Bone marrow (tissue), 2 donors: ENCODE measurements at regions not wholly inside any gene's neighbourhood (a gene's known extent, or its start where the extent isn't known, plus 50 kb on each side); places are given as distances from the start of the nearest gene placed in this dataset.
"Not testable (repeated sequence)": the region's sequence is repeated elsewhere in the genome, so short reads cannot be mapped to it uniquely, and the experiment has no call there.

ENCODE experiments used
- DNase-seq, 2 donors: peaks; one replicate each; lab custom pipeline; 2025; lab: John Stamatoyannopoulos, UW

DNA sequence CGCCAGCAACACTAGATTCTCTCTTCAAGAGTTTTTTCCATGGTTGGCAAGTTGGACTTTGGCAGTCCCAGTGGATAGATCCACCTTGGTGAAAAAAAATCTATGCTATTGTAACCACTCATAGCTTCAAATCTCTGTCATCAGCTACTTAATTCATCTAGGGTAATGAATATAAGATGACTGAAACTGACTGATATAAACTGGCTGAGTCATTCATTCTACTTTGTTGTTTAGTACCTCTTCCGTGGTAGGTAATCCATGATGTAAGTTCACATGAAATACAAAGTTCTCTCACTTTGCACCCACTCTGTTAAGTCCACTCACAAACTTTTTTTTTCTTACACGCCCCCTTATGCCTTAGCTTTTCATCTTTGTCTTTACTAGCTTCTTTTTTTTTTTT lies 1381.5 kb downstream of the SLITRK5 start:
- no peak for DNase-seq

DNA sequence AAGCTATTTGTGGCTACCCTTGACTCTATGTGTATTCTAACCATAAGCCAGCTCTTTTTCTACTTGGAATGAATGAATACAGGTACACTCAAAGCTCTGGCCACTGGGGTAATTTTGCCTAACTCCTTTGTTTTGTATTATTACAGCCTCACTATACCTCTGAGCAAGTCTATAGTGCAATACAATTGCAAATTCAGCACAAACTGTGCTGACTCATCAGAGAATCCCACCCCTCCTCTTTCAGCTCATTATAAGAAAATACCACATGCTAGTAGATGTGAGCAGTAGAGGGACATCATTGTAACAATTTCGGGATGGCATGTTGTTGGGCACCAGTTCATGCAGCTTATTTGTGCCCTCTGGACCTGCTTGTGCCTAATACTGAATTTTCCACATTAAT lies 1382.2 kb downstream of the SLITRK5 start:
- DNase-seq = no peak

DNA sequence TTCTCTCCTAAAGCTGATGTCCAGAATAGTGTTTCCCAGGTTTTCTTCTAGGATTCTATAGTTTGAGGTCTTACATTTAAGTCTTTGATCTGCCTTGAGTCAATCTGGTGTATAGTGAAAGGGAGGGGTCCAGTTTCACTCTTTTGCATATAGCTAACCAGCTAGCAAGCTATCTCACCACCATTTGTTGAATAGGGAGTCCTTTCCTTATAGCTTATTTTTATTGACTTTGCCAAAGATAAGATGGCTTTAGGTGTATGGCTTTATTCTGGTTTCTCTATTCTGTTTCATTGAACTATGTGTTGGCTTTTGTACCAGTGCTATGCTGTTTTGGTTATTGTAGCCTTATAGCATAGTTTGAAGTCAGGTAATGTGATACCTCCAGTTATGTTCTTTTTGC lies 1386.1 kb downstream of the SLITRK5 start:
- no peak for DNase-seq

DNA sequence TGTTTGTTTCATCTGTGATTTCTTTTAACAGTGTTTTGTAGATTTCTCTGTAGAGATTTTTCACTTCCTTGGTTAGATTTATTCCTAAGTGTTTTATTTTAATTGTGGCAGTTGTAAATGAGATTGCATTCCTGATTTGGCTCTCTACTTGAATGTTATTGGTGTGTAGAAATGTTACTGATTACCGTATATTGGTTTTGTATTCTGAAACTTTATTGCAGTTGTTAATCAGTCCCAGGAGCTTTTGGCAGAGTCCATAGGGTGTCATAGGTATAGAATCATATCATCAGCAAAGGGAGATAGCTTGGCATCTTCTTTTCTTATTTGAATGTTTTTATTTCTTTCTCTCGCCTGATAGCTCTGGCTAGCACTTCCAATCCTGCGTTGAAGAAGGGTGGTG lies 1386.7 kb downstream of the SLITRK5 start:
- no peak for DNase-seq

DNA sequence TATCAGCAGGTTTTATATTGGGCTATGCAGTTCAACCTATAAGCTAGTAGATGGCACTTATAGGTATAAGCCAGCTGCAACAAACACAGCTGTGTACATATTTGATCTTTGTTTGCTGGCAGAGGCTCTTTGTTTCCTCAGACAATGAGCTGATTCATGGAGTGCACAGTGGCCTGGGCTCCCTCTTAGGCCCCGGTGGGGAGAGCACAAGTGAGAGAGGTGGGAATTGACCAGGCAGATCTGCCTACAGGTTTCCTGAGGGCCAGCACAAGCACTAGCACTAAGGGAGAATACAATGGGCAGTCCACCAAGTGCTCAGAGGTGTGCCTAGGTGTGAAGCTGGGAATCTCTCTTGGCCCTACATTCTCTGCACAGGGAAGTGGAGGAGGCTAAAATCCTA lies 1390.7 kb downstream of the SLITRK5 start:
- DNase-seq = no peak

DNA sequence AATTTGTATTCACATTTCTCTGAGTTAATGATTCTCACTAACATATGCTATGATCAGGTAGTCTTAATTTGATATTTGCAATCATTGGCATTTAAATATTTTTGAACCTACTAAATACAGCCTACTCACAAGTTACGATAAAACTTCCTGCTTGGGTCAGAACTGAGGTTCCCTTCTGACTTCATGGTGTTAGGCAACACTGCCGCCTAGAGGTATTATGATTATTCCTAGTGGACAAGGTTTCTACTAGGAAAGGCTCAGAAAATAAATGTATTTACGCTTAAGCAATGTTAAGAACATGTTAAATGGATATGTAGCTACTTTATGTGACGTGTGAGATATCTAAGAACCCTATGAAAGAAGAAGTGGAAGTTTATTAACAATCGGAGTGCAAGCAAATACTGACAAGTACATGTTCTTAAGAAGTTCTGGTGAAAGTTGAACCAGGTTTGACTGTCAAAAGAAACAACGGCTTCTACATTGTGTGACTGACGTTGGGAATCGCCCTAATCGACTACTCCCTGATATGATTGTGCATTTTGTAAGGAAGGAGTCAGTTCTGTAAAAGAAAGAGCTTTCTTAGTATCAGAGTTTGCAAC lies 1395.8 kb downstream of the SLITRK5 start:
- DNase-seq = peak in 1 of 2 donors; percentile 47

DNA sequence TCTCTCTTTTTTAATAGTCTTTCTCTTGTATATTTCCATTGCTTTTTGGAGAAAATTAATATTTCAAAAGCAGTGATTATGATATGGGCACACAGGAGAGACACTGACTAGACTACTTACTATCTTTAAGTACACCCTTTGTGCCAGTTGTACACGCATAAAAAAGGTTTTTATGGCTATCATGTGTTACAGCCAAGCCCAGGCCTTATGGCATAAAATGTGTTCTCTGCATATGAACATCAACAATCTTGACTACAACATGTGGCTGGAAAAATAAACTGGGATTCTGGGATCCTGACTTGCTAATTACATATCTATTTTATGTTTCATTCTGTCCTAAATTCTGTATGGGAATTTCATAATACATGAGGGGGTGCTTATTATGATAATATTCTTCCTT lies 1401.8 kb downstream of the SLITRK5 start:
- DNase-seq = no peak

DNA sequence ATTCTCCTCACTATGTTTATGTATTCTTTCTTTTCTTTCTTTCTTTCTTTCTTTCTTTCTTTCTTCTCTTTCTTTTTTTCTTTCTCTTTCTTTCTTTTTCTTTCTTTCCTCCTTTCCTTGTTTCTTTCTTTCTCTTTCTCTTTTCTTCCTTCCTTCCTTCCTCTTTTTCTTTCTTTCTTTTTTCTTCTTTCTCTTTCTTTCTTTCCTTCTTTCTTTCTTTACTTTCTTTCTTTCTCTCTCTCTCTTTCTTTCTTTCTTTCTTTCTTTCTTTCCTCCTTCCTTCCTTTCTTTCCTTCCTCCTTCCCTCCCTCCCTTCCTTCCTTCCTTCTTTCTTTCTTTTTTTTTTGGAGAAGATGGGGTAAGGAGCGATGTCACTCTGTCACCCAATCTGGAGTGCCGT lies 1405.5 kb downstream of the SLITRK5 start:
- DNase-seq = no peak

DNA sequence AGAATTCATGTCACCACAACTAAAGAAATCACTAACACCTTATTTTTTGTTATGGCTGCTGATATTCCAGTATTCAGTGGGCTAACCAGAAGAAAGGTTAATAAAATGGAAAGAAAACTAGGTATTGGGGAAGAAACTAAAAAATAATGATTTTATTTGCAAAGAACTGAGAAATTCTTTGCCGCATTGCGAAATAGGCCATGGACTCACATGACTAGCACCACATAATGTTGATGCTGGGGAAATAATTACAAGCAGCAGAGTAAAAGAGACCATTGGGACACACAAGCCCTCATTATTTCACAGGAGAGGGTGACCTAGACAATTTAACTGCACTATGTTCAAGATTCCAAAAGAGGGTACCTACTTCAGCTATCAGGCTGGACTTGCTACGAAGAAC lies 1411.5 kb downstream of the SLITRK5 start:
- DNase-seq = no peak

DNA sequence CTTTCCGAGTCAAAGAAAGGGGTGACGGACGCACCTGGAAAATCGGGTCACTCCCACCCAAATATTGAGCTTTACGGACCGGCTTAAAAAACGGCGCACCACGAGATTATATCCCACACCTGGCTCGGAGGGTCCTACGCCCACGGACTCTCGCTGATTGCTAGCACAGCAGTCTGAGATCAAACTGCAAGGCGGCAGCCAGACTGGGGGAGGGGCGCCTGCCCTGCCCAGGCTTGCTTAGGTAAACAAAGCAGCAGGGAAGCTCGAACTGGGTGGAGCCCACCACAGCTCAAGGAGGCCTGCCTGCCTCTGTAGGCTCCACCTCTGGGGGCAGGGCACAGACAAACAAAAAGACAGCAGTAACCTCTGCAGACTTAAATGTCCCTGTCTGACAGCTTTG lies 1416.9 kb downstream of the SLITRK5 start:
- not testable (repeated sequence) for DNase-seq

DNA sequence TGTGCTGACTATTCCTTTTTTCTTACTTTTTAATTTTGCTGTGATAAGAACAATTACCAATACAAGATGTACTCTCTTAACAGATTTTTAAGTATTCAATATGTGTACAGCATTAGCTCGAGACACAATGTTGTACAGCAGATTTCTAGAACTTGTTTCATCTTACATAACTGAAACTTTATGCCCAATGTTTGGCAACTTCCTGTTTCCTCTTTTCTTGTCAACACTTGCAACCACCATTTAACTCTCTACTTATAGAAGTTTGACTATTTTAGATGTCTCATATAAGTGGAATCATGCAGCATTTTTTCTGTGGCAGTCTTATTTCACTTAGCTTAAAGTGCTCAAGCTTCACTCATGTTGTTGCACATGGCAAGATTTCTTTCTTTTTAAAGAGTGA lies 1426.8 kb downstream of the SLITRK5 start:
- no peak for DNase-seq

DNA sequence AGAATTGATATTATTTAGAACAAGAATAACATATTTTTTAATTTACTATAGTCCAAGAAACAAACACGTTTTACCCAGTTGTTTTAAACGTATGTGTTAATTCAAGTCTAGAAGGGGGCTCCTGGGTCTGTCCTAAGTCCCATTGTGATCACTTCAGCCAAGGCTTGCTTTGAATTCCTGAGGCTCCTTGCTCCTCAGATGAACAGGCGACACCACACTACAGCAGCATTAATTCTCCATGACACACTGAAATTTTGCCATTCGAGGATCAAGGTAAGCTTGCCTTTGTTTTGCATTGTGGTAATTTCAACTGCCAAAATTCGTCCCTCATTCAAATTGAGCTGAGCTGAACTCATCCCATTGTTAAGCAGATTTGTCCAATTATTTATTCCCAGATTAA lies 1442.6 kb downstream of the SLITRK5 start:
- no peak for DNase-seq

DNA sequence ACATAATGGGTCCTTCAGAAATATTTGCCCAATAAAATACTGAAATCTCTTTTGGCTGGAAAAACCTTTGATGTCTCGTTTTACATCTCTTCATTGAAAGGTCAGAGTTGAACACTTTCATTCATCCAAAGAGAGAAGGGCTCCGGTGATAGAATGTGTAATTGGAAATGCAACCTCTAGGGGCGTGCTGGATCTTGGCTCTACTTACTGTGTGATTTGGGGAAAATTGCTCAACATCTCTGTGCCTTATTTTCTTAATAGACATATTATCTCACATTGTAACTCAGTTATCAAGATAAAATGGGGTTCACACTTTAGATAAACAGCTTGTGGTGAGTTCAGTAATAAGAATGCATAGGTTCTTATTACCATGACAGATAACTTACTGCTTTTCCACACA lies 1444.1 kb downstream of the SLITRK5 start:
- no peak for DNase-seq

DNA sequence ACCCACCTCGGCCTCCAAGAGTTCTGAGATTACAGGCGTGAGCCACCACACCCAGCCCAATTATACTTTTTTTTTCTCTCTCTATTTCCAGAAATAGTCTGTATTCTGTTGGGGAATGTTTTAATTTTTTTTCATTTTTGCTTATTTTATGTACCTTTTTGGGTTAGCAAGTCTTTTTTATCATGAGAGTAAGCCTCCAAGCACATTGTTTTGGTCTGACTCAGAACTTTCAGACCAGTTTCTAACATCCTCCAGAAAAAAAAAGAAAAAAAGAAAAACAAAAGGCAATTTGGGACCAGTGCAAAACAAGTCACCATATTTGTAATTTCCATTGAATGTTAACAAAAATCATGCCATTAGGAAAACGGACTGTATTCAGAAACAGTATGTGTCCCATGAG lies 1465.5 kb downstream of the SLITRK5 start:
- DNase-seq = no peak

DNA sequence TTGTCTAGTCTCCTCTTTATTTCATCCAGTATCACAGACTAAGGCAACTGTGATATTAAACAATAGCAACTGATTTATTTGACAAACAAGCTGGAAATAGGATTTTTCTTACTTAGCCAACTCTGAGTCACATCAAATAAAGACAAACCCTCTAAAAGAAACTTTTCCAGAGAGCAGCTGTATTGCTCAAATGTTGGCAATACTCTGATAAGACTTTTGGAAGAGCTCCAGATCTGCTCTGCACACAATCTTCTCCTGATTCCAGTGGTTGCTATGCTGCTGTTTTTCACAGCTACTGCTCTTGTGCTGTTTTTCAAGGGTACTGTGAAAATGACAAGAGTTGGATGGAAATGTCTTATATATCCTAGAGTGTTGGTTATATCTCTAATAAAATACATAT lies 1479.2 kb downstream of the SLITRK5 start:
- no peak for DNase-seq

DNA sequence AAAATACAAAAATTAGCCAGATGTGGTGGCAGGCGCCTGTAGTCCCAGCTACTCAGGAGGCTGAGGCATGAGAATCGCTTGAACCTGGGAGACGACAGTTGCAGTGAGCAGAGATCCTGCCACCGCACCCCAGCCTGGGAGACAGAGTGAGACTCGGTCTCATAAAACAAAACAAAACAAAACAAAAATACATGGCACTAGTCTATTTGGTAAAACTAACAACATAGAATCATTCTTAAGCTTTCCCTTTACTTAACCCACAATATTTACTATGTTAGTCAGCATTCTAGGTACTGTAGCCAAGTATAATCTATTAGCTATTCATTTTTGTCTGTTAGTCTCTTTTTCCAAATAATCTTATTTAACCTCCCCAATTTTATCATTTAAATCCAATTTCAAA lies 1482.8 kb downstream of the SLITRK5 start:
- no peak for DNase-seq

DNA sequence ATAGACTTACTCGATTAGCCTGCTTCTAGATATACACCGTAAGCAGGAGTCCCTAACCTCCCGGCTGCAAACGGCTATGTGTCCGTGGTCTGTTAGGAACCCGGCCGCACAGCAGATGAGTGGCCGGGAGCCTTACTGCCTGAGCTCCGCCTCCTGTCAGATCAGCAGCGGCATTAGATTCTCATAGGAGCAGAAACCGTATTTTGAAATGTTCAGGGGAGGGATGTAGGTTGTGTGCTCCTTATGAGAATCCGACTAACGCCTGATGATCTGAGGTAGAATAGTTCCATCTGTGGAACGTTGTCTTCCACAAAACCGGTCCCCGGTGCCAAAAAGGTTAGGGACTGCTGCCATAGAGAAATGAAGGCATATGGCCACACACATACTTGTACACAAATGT lies 1491.9 kb downstream of the SLITRK5 start:
- DNase-seq = no peak

DNA sequence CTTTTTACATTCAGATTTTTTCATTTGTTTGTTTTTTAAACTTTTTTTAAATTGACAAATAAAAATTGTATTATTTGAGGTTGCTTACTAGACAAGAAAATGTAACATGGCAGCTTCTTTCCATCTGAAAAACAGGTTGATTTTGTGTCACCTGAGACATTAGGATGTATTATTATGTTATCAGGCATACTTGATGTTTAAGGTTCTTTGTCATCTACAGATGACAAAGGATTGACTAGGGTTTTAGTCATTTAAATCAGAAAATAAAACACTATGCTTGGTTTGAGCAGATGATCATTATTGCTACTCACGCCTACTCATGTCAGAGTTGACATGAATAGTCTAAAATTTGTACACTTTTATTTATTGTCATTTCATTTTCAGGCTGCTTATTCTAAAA lies 1494.5 kb downstream of the SLITRK5 start:
- DNase-seq = no peak

DNA sequence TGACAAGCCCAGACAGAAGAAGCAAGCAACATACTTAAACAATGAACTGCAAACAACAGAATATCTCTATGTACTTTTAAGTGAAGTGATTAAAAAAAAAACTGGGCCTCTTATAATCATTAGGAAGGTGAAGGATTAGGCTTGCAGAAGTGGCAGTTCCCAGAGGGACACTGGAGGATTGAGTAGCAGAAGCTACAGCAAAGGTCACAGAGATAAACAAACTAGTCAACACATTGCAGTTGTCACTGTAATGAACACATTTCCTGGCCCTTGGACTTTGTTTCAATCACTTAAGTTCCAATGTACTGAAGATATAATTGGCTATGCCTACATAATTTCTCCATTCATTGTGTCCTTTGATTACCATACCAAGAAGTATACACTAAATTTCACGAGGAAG lies 1498.8 kb downstream of the SLITRK5 start:
- no peak for DNase-seq

DNA sequence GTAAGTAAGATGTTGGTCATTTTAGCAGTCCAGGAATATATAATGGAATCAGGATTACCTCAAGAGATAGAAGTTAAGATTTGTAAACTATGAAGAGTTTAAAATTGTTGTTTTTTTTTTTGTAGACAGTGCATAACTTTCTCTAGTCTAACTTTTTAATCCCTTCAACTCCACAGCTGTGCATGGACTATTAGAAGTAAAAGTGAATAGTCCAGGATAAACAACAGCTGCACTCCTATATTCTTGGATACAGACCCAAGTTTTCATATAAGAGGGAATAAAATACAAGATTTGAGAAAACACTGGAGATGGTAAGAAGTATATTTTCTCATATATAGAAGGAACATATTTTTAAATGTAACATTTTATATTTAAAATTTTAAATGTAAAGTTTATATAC lies 1509.9 kb downstream of the SLITRK5 start:
- DNase-seq = no peak

DNA sequence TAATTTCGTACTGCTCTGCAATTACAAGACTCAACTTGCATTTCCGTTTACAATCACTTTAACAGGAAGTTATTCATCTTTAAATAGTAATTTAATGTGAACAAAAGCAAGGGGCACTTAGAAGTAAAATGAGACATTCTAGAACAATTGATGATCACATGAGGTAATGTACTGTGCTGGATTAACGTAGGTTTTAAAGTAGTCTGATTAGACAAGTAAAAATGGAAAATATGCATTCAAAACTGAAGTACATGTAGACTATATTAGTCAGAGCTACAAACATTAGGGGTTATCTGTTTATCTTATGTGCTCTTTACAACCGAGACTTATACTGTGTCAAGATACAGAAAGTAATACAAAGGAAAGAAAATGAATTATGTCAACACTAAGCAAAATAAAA lies 1528.0 kb downstream of the SLITRK5 start:
- DNase-seq = no peak

DNA sequence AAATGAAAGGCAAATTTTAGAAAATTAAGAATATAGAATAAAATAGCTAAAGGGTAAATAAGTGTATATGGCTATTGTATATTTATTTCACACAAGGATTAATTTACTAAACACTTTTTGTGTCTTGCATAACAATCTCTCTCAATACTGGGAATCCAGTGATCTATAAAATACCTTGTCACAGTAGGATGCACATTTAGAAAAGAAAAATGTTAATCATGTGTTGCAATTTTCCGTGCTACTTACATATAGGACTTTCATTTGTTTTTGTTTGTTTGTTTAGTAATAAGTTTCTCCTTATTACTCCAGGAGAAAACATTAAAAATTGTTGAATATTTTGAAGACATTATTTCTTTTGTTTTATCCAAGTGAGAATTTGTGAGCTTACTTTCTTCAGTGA lies 1533.3 kb downstream of the SLITRK5 start:
- DNase-seq = no peak

DNA sequence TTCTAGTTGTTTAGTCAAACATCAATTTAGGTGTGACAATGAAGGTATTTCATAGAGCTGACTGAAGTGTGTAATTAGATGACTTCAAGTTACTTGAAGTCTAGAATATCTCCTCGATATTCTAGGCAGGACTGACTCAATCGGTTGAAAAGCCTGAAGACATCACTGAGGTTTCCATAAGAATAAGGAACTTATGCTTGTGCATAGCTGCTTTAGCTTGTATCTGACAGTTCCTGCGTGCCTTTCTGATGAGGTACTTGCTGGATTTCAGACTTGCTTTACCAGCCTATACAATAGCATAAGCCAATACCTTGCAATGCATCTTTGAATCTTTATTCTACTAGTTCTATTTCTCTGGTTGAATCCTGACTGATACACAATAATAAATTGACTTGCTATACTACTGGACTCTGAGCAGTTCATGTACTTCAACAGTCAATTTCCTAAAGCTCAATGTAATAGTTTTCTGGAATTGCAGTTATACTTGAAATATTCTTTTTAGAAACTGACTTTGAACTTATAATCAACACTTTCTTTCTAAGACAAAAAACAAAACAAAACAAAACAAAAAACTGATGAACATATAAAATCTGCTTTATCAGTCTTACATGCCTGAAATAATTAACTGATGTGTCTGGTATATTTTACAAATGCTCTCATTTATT lies 1534.8 kb downstream of the SLITRK5 start:
- no peak for DNase-seq

DNA sequence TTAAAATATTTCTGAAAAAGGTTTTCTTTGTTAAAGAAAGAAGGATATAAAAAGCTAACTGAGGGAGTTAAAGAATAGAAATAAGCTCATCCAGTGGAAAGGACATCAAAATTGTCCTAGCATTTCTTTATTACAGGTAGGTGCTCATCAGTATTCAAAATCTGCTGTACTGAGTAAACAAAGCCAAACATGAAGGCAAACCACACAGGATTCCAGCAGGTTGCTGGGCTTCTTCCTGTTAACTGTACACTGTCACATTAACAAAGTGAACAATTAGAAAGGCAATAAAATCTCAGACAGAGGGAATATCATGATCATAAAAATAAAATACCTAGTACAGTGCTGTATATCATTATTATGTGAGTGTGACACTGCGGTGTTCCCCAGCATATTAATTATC lies 1541.0 kb downstream of the SLITRK5 start:
- DNase-seq = no peak
